ENCODE measurements at regions not wholly inside any gene's neighbourhood (a gene's known extent, or its start where the extent isn't known, plus 50 kb on each side); places are given as distances from the start of the nearest gene placed in this dataset.

GRCh38 chr2:185063761-185064160 lies 465.4 kb downstream of the ZNF804A start:
- no peak for TF ChIP-seq SNAI2 (CRISPR knock-in tag; IDR thresholded peaks at IDR 0.05)
- TF ChIP-seq PPARA (CRISPR knock-in tag; IDR thresholded peaks at IDR 0.05; ENCODE audit: borderline replicate concordance): no peak
- TF ChIP-seq GLIS3 (CRISPR knock-in tag; IDR thresholded peaks at IDR 0.05): no peak
- TF ChIP-seq POU6F1 (CRISPR knock-in tag; IDR thresholded peaks at IDR 0.05; ENCODE audit: borderline replicate concordance, low read depth): no peak
- no peak for TF ChIP-seq OSR1 (CRISPR knock-in tag; IDR thresholded peaks at IDR 0.05)
- no peak for TF ChIP-seq ZNF70 (CRISPR knock-in tag; IDR thresholded peaks at IDR 0.05)
- TF ChIP-seq RARB (CRISPR knock-in tag; IDR thresholded peaks at IDR 0.05): no peak
- no peak for ATAC-seq

GRCh38 chr2:185066128-185066527 lies 467.8 kb downstream of the ZNF804A start:
- TF ChIP-seq CREB5 (CRISPR knock-in tag; IDR thresholded peaks at IDR 0.05; ENCODE audit: low read depth): no peak
- TF ChIP-seq ZFP3 (CRISPR knock-in tag; IDR thresholded peaks at IDR 0.05): no peak
- TF ChIP-seq PPARA (CRISPR knock-in tag; IDR thresholded peaks at IDR 0.05; ENCODE audit: borderline replicate concordance): no peak
- no peak for TF ChIP-seq ZNF70 (CRISPR knock-in tag; IDR thresholded peaks at IDR 0.05)
- no peak for TF ChIP-seq SNAI2 (CRISPR knock-in tag; IDR thresholded peaks at IDR 0.05)
- no peak for TF ChIP-seq ZC3H10 (CRISPR knock-in tag; IDR thresholded peaks at IDR 0.05)
- no peak for ATAC-seq

- ATAC-seq: no peak
- TF ChIP-seq ZNF70 (CRISPR knock-in tag; IDR thresholded peaks at IDR 0.05) (no peak), CSDC2 (CRISPR knock-in tag; IDR thresholded peaks at IDR 0.05) (no peak), ZFP3 (CRISPR knock-in tag; IDR thresholded peaks at IDR 0.05) (no peak), ZNF565 (CRISPR knock-in tag; conservative IDR thresholded peaks at IDR 0.05; ENCODE audit: low read depth) (no peak), OSR1 (CRISPR knock-in tag; IDR thresholded peaks at IDR 0.05) (no peak), BACH2 (CRISPR knock-in tag; IDR thresholded peaks at IDR 0.05; ENCODE audit: borderline replicate concordance) (no peak), ARNTL (CRISPR knock-in tag; IDR thresholded peaks at IDR 0.05; ENCODE audit: borderline replicate concordance, low read depth) (no peak), ISL1 (CRISPR knock-in tag; IDR thresholded peaks at IDR 0.05) (no peak), ZFP30 (CRISPR knock-in tag; IDR thresholded peaks at IDR 0.05) (no peak)
These were observed 470.8 kb downstream of the ZNF804A start for GRCh38 chr2:185069107-185069506.

GRCh38 chr2:185074156-185074555 lies 475.8 kb downstream of the ZNF804A start:
- ATAC-seq: no peak
- no peak for TF ChIP-seq CSDC2 (CRISPR knock-in tag; IDR thresholded peaks at IDR 0.05)
- TF ChIP-seq BACH2 (CRISPR knock-in tag; IDR thresholded peaks at IDR 0.05; ENCODE audit: borderline replicate concordance): no peak
- TF ChIP-seq TCF4 (CRISPR knock-in tag; IDR thresholded peaks at IDR 0.05; ENCODE audit: borderline replicate concordance): no peak
- no peak for TF ChIP-seq ZFP3 (CRISPR knock-in tag; IDR thresholded peaks at IDR 0.05)
- TF ChIP-seq CREB5 (CRISPR knock-in tag; IDR thresholded peaks at IDR 0.05; ENCODE audit: low read depth): no peak
- no peak for TF ChIP-seq ESRRG (CRISPR knock-in tag; IDR thresholded peaks at IDR 0.05)
- no peak for TF ChIP-seq ZC3H10 (CRISPR knock-in tag; IDR thresholded peaks at IDR 0.05)
- TF ChIP-seq GLIS3 (CRISPR knock-in tag; IDR thresholded peaks at IDR 0.05): no peak
- TF ChIP-seq ZNF8 (CRISPR knock-in tag; IDR thresholded peaks at IDR 0.05): no peak
- no peak for TF ChIP-seq OSR1 (CRISPR knock-in tag; IDR thresholded peaks at IDR 0.05)

- TF ChIP-seq CREB5 (CRISPR knock-in tag; IDR thresholded peaks at IDR 0.05; ENCODE audit: low read depth) (no peak), POU6F1 (CRISPR knock-in tag; IDR thresholded peaks at IDR 0.05; ENCODE audit: borderline replicate concordance, low read depth) (no peak), SNAI2 (CRISPR knock-in tag; IDR thresholded peaks at IDR 0.05) (no peak), ESRRG (CRISPR knock-in tag; IDR thresholded peaks at IDR 0.05) (no peak), ZNF565 (CRISPR knock-in tag; conservative IDR thresholded peaks at IDR 0.05; ENCODE audit: low read depth) (no peak), ZNF8 (CRISPR knock-in tag; IDR thresholded peaks at IDR 0.05) (no peak)
- no peak for ATAC-seq
These were observed 484.4 kb downstream of the ZNF804A start for GRCh38 chr2:185082749-185083148.

Data from SK-N-SH treated with all-trans-retinoic acid at 6 μM for 48 hours (cell line).